Heart right ventricle (tissue), 16 donors: ENCODE measurements at regions not wholly inside any gene's neighbourhood (a gene's known extent, or its start where the extent isn't known, plus 50 kb on each side); places are given as distances from the start of the nearest gene placed in this dataset.

Experiments used
- ATAC-seq, 8 donors: fragments of 200-7000 bp; cut with Tn5 transposase; one replicate each; pipeline ENCODE4 v1.9.1; 2020; ENCODE audit warnings: mild to moderate bottlenecking in 8 of 8, moderate library complexity in 8 of 8, moderate number of reproducible peaks in 1 of 8
- DNase-seq, 2 donors: peaks; one replicate each; pipeline ENCODE4 v3.0.0-alpha.2; 2020
- H3K27ac ChIP-seq, 10 donors: fragments of 200-600 bp; sonication (generic) in 2 of 10; one replicate each; pipeline versions ENCODE4 v1.5.0 to v1.8.0; 2020 to 2022; ENCODE audit warnings: mild to moderate bottlenecking in 3 of 10
- H3K27me3 ChIP-seq, 7 donors: fragments of 200-600 bp; one replicate each; pipeline ENCODE4 v1.8.0; 2021 to 2022; ENCODE audit warnings: mild to moderate bottlenecking in 2 of 7
- H3K36me3 ChIP-seq, 9 donors: fragments of 200-600 bp; sonication (generic) in 1 of 9; one replicate each; pipeline versions ENCODE4 v1.5.0 to v1.8.0; 2020 to 2022; ENCODE audit warnings: mild to moderate bottlenecking in 2 of 9
- H3K4me1 ChIP-seq, 9 donors: fragments of 200-600 bp; sonication (generic) in 1 of 9; one replicate each; pipeline versions ENCODE4 v1.5.0 to v1.8.0; 2020 to 2022; ENCODE audit warnings: mild to moderate bottlenecking in 4 of 9
- H3K4me3 ChIP-seq, 10 donors: fragments of 200-600 bp; sonication (generic) in 2 of 10; one replicate each; pipeline versions ENCODE4 v1.5.0 to v1.8.0; 2020 to 2022; ENCODE audit warnings: mild to moderate bottlenecking in 7 of 10, moderate library complexity in 2 of 10
- H3K9me3 ChIP-seq, 11 donors: fragments of 200-600 bp in 10 of 11; sonication (generic) in 2 of 11; one replicate each; pipeline versions ENCODE4 v1.5.0 to v1.8.0; 2013 to 2022; ENCODE audit warnings: mild to moderate bottlenecking in 2 of 11, control low read depth in 1 of 11, moderate library complexity in 1 of 11
- WGBS, 2 donors: extraction: QIAGEN DNeasy Blood & Tissue Kit; methylation state at CpG; one replicate each; pipeline ENCODE4 v1.1.7; 2013; ENCODE audit warnings: inconsistent platforms in 1 of 2; 5-methylcytosine and 5-hydroxymethylcytosine counted together
- intact Hi-C, 10 donors: fragments of 100-400 bp; cut with DNase I; formaldehyde crosslinking; loops; one replicate each; pipeline versions ENCODE4 v1.11.1 to v1.14.2; 2022
- TF ChIP-seq, protein P1 (sequence below), 9 donors: fragments of 200-600 bp; sonication (generic) in 2 of 9; IDR thresholded peaks; one replicate each; pipeline versions ENCODE4 v1.5.0 to v1.8.0; 2021 to 2022; ENCODE audit warnings: antibody characterized with exemption in 9 of 9, mild to moderate bottlenecking in 5 of 9, moderate library complexity in 1 of 9
- donor health status: Arrhythmogenic right ventricular cardiomyopathy.
- donor health status: ischemic (EF 13 %, LVEDD 7.1; RV severe dilation, severe dysfunction).
- donor health status: healthy with polysubstance abuse.
- donor health status: DM: no; HTN: yes; CAD: no.
- donor health status: DM: no; HTN: no; CAD: no.
- donor health status: ischemic (EF 25% LVEDD 6.9; RV normal size, moderate dysfunction).
- donor health status: ischemic (EF 25% LVEDD 5.7; RV mildly dilated, moderate dysfunction).
- donor health status: healthy.
- donor health status: DM: yes; HTN: yes; CAD: no.
- donor health status: Ischemic cardiomyopathy.
- donor health status: ischemic (EF 35%, LVEDD 5.7; RV mildly dilated, moderate dysfunction).
- donor health status: nonischemic (EF 11% LVEDD 7.7; RV severe dilation, severe dysfunction).
- donor health status: DM: yes; HTN: yes; CAD: no.
- donor health status: PGD.
- donor health status: ischemic (EF 29% LVEDD 5.4; RV normal size, mild dysfunction).
- donor health status: nonischemic (EF 23%, LVEDD 6.1; RV moderate dilation, normal function).

DNA sequence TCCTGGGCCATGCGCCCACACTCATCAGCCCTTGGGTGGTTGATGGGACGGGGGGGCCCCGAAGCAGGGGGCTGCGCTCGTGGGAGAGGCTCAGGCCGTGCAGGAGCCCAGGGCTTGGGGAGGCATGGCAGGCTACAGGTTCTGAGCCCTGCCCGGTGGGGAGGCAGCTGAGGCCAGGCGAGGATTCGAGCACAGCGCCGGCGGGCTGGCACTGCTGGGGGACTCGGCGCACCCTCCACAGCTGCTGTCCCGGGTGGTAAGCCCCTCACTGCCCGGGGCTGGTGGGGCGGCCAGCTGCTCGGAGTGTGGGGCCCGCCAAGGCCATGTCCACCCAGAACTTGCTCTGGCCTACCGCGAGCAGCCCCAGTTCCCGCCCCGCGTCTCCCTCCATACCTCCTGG is 295.8 kb upstream of the SEL1L start:
- DNase-seq = peak in 1 of 2 donors; percentile 6
- 92 to 94% methylated on average over 24 of the region's 24 CpGs for WGBS, 2 donors
- Histone ChIP-seq H3K4me3 (no peak overlapping the region), H3K36me3 (no peaks in the 10 kb centered on the region), H3K9me3 (peaks cover 0 to 16% (median 0%) of the 10 kb centered on the region in 11 donors), H3K27me3 (no peaks in the 10 kb centered on the region), H3K27ac (no peak overlapping the region), H3K4me1 (peaks cover 0 to 6% (median 0%) of the 10 kb centered on the region in 9 donors)
- ATAC-seq = no peak
- intact Hi-C loops = loop anchor here in 1 of 10 donors (5.0 kb wide), 1 partner anchor 1282 kb away; no protein-coding TSS in a partner anchor
- TF ChIP-seq, protein P1, sequence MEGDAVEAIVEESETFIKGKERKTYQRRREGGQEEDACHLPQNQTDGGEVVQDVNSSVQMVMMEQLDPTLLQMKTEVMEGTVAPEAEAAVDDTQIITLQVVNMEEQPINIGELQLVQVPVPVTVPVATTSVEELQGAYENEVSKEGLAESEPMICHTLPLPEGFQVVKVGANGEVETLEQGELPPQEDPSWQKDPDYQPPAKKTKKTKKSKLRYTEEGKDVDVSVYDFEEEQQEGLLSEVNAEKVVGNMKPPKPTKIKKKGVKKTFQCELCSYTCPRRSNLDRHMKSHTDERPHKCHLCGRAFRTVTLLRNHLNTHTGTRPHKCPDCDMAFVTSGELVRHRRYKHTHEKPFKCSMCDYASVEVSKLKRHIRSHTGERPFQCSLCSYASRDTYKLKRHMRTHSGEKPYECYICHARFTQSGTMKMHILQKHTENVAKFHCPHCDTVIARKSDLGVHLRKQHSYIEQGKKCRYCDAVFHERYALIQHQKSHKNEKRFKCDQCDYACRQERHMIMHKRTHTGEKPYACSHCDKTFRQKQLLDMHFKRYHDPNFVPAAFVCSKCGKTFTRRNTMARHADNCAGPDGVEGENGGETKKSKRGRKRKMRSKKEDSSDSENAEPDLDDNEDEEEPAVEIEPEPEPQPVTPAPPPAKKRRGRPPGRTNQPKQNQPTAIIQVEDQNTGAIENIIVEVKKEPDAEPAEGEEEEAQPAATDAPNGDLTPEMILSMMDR (IDR thresholded peaks at IDR 0.05) = no peak

DNA sequence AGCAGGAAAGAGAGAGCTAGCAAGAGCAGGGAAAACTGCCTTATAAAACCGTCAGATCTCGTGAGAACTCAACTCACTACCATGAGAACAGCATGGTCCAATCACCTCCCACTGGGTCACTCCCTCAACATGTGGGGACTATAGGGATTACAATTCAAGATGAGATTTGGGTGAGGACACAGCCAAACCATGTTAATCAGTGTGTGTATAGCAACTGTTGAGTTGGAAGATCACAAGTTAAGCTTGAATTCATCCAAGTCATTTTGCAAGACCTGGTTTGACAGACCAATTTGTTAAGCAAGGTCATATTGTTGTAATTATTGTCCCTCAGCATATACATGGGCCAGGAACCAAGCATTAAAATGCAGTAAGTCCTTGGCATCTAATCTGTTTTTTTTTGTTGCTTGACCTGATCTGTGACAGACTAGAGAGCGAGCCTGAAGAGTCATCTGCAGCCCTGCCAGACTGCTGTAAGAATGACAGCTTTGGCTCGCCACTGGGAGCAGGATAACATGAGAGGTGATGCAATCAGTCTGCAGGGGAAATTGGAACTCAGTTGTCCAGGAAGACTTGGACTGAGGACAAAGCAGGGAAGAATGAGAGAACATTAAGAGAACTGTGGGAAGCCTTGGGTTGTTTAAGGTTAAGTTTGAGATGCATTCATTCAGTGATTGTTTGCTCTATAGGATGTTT is 297.6 kb upstream of the SEL1L start:
- peak; percentile 72 to 99 (median 90) for ATAC-seq
- intact Hi-C loops = no loop called here

DNA sequence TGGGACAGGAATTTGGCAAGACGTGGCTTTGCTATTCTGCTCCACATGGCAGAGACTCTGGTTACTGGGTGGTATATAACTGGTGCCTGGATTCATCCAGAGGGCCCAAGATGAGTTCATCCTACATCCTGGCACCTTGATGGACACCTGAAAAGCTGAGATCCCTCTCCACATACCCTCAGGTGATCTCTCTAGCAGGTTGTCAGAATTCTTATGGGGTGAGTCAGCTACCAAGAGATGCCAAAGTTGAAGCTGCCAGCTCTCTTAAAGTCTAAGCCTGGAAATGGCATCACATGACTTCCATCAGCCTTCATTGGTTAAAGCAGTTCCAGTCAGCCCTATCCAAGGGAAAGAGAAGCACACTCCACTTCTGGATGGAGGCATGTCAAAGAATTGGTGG is 300.7 kb upstream of the SEL1L start:
- TF ChIP-seq, protein P1 (IDR thresholded peaks at IDR 0.05) = no peak
- ATAC-seq (no peak), DNase-seq (no peak)
- intact Hi-C loops = no loop called here
- Histone ChIP-seq H3K36me3 (no peaks in the 10 kb centered on the region), H3K27me3 (no peaks in the 10 kb centered on the region), H3K27ac (no peak overlapping the region), H3K4me3 (no peak overlapping the region), H3K9me3 (peaks cover 0 to 40% (median 7%) of the 10 kb centered on the region in 11 donors), H3K4me1 (peaks cover 0 to 6% (median 0%) of the 10 kb centered on the region in 9 donors)
- 50 to 53% methylated on average over 1 of the region's 1 CpG for WGBS, 2 donors

More for the DNA sequence above, 297.6 kb upstream of the SEL1L start:
- DNase-seq = peak; percentile 16 to 38
- Histone ChIP-seq H3K27me3 (no peaks in the 10 kb centered on the region), H3K4me3 (no peak overlapping the region), H3K36me3 (no peaks in the 10 kb centered on the region), H3K4me1 (peaks cover 0 to 6% (median 0%) of the 10 kb centered on the region in 9 donors), H3K27ac (no peak overlapping the region), H3K9me3 (peaks cover 0 to 31% (median 4%) of the 10 kb centered on the region in 11 donors)
- TF ChIP-seq, protein P1 (IDR thresholded peaks at IDR 0.05) = no peak
- WGBS, 2 donors = 31 to 35% methylated on average over 4 of the region's 4 CpGs

DNA sequence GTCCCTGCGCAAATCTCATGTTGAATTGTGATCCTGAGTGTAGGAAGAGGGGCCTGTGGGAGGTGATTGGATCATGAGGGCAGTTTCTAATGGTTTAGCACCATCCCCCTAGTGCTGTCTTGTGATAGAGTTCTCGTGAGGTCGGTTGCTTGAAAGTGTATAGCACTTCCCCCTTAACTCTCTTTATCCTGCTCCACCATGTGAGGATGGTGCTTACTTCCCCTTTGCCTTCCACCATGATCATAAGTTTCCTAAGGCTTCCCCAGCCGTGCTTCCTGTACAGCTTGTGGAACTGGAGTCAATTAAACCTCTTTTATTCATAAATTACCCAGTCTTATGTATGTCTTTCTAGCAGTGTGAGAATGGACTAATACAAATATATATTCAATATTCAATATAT is 303.7 kb upstream of the SEL1L start:
- H3K27me3 ChIP-seq = no peaks in the 10 kb centered on the region
- H3K27ac ChIP-seq = no peak overlapping the region
- WGBS, 2 donors = 80 to 85% methylated on average over 4 of the region's 4 CpGs
- H3K4me3 ChIP-seq = no peak overlapping the region
- no peak for DNase-seq
- intact Hi-C loops = no loop called here
- TF ChIP-seq, protein P1 (IDR thresholded peaks at IDR 0.05) = no peak
- ATAC-seq = no peak
- H3K4me1 ChIP-seq = no peaks in the 10 kb centered on the region
- H3K36me3 ChIP-seq = no peaks in the 10 kb centered on the region
- peaks cover 0 to 29% (median 7%) of the 10 kb centered on the region in 11 donors for H3K9me3 ChIP-seq
